Chondrocyte (in vitro differentiated cells): ENCODE measurements at regions not wholly inside any gene's neighbourhood (a gene's known extent, or its start where the extent isn't known, plus 50 kb on each side); places are given as distances from the start of the nearest gene placed in this dataset.
A peak's percentile ranks its signal among the peaks of the same experiment; 100 is the strongest.

Experiments
- DNase-seq: peaks from one replicate; pipeline ENCODE4 v3.0.0; 2021; ENCODE audit warnings: mixed read lengths, low spot score
- H3K27ac Mint-ChIP-seq: one replicate; pipeline ENCODE4 v1.8.0; 2021; ENCODE audit warnings: mild to moderate bottlenecking, moderate library complexity, mixed read lengths; ENCODE audit not compliant: unreplicated experiment
- H3K27me3 Mint-ChIP-seq: 2 replicates; pipeline ENCODE4 v1.8.0; 2021; ENCODE audit warnings: low read depth, mixed read lengths
- H3K36me3 Mint-ChIP-seq: 2 replicates; pipeline ENCODE4 v1.8.0; 2021; ENCODE audit warnings: low read depth, mixed read lengths
- H3K4me1 Mint-ChIP-seq: 2 replicates; pipeline ENCODE4 v1.8.0; 2021; ENCODE audit warnings: low read depth, mild to moderate bottlenecking, mixed read lengths
- H3K4me3 Mint-ChIP-seq: one replicate; pipeline ENCODE4 v1.8.0; 2021; ENCODE audit warnings: mild to moderate bottlenecking, moderate library complexity, mixed read lengths; ENCODE audit not compliant: unreplicated experiment
- H3K9me3 Mint-ChIP-seq: 2 replicates; pipeline ENCODE4 v1.8.0; 2021; ENCODE audit warnings: low read depth, mixed read lengths
- CTCF ChIP-seq: fragments of 200-600 bp; sonication (generic); IDR thresholded peaks from 2 replicates; pipeline ENCODE4 v1.5.0; 2021; ENCODE audit warnings: antibody characterized with exemption, mild to moderate bottlenecking, moderate library complexity

GRCh38 chr5:139743804-139744203 lies 51.8 kb upstream of the PSD2 start:
- Mint-ChIP-seq H3K27me3 (no peaks in the 10 kb centered on the region), H3K4me3 (no peak overlapping the region), H3K4me1 (peaks cover 89% of the 10 kb centered on the region), H3K27ac (peak overlapping the region; percentile 91), H3K36me3 (no peaks in the 10 kb centered on the region), H3K9me3 (no peaks in the 10 kb centered on the region)
- no peak for DNase-seq
- TF ChIP-seq CTCF, result no peak

- no peaks in the 10 kb centered on the region for H3K36me3 Mint-ChIP-seq
- DNase-seq, result no peak
- H3K4me3 Mint-ChIP-seq, result no peak overlapping the region
- no peak for TF ChIP-seq CTCF
- peak overlapping the region; percentile 91 for H3K27ac Mint-ChIP-seq
- peaks cover 87% of the 10 kb centered on the region for H3K4me1 Mint-ChIP-seq
- no peaks in the 10 kb centered on the region for H3K9me3 Mint-ChIP-seq
- no peaks in the 10 kb centered on the region for H3K27me3 Mint-ChIP-seq
Measured at GRCh38 chr5:139744471-139745131, 51.0 kb upstream of the PSD2 start.

- H3K4me3 Mint-ChIP-seq, result no peak overlapping the region
- H3K27me3 Mint-ChIP-seq, result no peaks in the 10 kb centered on the region
- TF ChIP-seq CTCF, result no peak
- H3K36me3 Mint-ChIP-seq, result no peaks in the 10 kb centered on the region
- H3K4me1 Mint-ChIP-seq, result peaks cover 80% of the 10 kb centered on the region
- H3K9me3 Mint-ChIP-seq, result no peaks in the 10 kb centered on the region
- no peak for DNase-seq
- peak overlapping the region; percentile 91 for H3K27ac Mint-ChIP-seq
Measured at GRCh38 chr5:139745132-139745799, 50.3 kb upstream of the PSD2 start.

- H3K27ac Mint-ChIP-seq, result peak overlapping the region; percentile 91
- no peaks in the 10 kb centered on the region for H3K27me3 Mint-ChIP-seq
- no peak for DNase-seq
Measured at GRCh38 chr5:139745800-139746690, 49.6 kb upstream of the PSD2 start.

More at GRCh38 chr5:139745800-139746690, 49.6 kb upstream of the PSD2 start:
- H3K4me3 Mint-ChIP-seq, result peak overlapping the region; percentile 64
- no peaks in the 10 kb centered on the region for H3K36me3 Mint-ChIP-seq
- no peak for TF ChIP-seq CTCF
- no peaks in the 10 kb centered on the region for H3K9me3 Mint-ChIP-seq
- H3K4me1 Mint-ChIP-seq, result peaks cover 72% of the 10 kb centered on the region
